NCI-H774 (cell line): ENCODE measurements at regions not wholly inside any gene's neighbourhood (a gene's known extent, or its start where the extent isn't known, plus 50 kb on each side); places are given as distances from the start of the nearest gene placed in this dataset.

Experiments
- DNase-seq: peaks from one replicate; lab custom pipeline; 2025; lab: John Stamatoyannopoulos, UW

DNA sequence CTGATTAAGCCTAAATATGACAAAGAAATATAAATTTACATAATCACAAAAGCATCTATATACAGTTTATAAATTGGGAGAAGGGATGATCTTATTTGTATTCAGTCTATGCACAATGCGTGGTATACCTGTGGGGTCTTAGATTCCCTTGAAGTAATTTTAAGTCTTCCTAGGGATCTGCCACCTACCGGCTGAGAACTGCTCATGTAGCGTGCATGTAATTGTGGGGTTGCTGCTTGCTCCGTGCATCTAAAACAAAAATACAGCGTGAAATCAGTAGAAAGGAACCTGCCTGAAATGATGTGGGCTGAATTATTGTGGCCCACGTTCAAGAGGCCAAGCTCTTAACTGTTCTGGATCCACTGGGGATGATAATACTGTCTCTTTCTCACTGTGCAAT is 187.3 kb downstream of the MBOAT1 start:
- DNase-seq, result no peak

DNA sequence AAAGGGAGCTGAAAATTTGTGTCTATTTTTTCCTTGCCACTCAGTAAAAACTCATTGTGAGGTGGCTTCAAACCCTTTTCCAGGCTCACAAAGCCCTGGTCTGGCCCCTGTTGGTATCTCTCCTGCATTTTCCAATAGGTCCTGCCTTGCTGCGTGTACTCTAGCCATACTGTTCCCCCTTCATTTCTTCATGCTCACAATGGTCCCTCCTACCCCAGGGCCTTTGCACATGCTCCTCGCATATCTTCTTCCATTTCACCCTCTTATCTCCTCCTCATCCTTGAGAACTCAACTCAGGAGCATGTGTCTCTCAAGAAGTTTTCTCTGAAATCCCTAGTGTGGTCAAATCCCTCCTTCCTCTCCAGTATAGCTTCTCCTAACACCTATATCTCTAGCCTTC is 186.6 kb downstream of the MBOAT1 start:
- DNase-seq, result no peak

DNA sequence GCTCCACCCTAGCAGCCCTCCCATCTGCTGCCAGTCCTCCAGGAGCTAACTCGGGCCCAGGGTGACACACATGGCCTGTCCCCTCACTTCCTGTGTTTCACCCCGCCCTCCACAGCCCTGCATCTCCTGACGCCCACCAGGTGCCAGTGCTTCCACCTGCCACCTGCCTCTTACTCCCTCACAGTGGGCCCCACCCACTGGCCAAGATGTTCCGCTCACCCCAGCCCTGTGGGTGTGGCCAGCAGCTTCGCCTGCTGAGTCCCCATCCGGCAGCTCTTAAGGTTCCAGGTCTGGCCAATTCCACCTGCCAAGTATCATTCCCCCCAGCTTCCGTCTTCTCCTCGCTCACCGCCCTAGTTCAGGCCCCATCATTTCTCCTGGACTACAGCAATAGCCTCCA is 184.1 kb downstream of the MBOAT1 start:
- no peak for DNase-seq

DNA sequence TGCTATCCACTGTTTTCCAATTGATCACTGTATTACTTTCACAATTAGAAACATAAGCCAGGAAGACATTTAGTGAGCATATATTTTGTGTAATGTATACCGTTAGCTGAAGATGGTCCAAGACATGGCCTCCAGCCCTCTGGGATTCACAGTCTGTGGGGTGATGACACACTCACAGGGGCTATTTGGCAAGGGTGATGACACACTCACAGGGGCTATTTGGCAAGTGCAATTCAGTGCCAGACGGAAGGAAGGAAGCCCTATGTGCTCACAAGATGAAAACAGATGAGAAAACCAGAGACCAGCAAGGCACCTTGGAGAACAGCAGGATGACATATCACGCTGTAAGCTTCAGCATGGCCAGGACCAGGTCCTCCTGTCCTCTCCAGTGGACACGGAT is 183.7 kb downstream of the MBOAT1 start:
- no peak for DNase-seq

DNA sequence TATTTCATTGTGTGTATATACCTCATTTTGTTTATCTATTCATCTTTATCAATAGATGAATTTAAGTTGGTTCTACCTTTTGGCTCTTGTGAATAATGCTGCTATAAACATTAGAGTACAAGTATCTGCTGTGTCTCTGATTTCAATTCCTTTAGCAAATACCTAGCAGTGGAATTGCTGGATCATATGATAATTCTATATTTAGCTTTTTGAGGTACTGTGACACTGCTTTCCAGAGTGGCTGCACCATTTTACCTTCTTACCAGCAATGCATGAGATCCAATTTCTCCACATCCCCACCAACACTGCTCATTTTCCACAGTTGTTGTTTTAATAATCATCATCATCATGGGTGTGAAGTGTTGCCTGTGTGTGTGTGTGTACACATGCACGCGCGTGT is 182.3 kb downstream of the MBOAT1 start:
- no peak for DNase-seq

DNA sequence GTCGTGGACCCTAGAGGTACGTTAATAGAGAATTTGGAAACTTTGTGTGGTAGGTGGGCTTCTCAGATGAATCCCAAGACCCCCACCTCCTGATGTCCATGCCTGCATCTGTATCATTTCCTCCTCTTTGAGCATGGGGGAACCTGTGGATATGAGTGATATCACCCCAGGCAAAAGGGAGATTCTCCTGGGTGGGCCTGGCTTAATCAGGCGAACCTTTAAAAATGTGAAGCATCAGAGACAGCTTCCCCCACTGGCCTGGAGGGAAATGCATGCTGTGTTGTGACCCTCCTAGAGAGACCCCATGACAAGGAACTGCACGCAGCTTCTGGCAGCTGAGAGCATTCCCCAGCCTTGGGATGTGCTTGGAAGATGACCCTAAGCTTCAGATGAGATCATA is 180.9 kb downstream of the MBOAT1 start:
- DNase-seq, result no peak

DNA sequence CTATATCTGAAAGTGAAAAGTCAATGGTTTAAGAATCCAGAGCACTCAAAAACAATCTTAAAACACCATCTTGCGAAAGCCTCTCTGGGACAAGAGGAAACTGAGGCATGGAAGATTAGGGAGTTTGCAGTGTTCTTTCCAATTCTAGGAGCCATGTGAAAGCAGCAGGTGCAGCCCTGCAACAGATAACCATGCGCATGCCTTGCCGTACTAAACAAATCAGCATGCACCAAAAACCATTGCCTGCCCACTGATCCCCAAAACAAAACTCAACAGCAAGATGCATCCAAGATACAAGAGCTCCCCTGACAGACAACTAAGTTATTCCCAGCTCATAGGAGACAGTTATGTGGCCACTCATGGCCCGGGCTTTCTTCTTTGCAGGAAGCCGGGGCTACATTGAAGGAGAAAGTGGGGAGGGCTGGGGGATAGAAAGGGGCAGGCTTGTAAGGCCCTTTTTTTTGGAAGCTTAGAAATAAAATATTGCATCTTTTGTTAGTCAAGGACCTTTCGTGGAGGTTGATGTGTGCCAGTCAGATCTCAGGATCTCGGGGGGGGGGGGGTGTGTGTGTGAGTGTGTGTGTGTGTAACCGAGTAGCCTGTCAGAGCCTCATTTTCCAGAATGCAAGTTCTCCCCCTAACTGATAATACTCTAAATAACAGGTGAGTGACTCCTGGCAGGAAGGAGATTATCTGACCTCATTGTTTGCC is 178.4 kb downstream of the MBOAT1 start:
- DNase-seq, result peak; percentile 80

DNA sequence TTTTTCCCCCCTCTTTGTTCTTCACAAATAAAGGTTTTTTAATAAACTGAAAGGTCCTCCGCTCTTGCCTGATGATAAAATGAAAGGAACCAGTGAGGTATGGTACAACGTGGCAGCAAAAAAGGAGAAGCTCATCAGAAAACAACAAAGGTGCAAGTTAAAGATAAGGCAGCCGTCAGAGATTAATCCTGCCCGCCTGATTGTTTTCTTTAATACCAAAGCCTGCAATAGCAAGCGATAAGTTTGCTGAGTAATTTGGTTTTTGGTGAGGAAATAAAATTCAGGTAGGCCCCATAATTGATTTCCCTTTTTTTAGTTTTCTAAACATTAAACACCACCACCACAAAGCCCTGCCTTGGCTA is 177.9 kb downstream of the MBOAT1 start:
- no peak for DNase-seq

DNA sequence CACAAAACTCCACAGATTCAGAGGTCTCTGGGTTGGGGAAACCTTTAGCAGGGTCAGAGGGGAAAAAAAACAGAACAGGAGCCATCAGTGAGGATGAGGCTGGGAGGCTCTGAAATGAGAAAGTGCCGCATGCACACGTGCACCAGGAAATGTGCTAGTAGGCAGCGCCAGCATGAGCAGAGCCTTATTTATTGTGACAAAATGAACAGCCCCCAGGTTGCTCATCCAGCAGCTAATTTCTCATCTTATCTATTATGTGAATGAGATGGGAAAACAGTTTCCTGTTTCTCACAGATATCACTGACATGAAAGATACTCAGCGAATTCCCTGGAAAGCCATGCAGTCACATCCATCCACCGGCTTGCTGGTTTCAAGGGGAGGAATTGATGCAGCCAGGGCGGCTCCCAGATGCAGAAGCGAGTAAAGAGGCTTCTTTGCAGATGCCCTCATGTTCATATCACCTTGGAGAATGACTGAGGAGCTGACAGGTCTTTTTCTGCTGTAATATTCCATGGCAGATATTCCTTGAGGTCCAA is 176.1 kb downstream of the MBOAT1 start:
- DNase-seq, result no peak

DNA sequence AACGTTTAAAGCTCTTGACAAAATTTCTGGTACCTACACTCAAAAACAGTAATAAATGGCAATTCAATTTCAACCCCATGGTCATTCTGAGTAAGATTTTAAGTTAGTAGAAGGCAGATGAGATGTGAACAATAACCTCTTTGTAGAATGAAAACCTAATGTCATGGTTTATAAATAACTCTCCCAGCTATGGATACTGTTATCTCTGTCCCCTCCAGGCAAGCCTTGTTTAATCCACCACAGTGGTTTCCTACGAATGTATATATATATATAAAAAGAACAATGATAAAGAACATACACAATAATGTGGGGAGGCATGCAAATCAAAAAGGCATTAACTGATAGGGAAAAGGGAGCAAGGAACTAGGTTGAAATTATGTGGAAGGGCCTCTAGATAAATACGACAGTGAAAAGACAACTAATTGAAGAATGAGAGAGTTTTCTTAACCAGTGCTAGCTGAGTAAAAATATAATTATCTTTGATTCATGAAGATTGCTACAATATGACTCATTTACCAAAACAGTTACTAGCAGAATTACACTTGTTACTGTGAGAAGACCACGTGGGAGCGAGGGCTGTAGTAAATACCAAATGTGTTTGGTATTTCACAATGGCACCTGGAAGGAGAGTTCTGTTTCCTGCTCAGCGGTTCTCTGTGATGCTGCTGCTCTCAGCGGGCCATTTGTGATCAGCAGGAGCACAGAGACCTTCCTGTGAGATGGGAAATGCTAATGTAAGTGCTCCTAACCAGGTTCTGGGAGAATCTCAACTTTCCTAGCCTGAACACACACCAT is 173.7 kb downstream of the MBOAT1 start:
- DNase-seq, result no peak

DNA sequence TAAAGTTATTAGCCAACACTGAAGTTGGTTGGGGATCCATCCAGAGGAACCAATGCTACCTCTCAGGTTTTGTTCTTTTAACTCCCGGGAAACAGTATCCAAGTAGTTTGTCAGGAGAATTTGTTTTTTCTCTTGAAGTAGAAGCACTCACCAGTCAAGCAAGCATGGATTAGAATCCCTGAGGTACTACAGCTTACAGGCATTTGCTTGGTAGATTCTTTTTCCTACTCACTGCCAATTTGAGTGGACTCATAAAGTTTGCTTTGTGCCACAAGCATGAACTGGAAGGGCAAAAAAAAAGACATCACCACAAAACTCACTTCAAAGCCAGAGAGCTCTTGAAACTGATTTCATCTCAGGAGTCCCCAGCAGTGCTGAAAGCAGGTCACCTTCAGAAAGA is 167.4 kb downstream of the MBOAT1 start:
- no peak for DNase-seq
